DMS 273 treated with DMSO at 0.1 percent for 48 hours (cell line): ENCODE measurements at regions not wholly inside any gene's neighbourhood (a gene's known extent, or its start where the extent isn't known, plus 50 kb on each side); places are given as distances from the start of the nearest gene placed in this dataset.

Experiments
- DNase-seq: peaks from one replicate; lab custom pipeline; 2025; lab: John Stamatoyannopoulos, UW

- DNase-seq = no peak
Observed at GRCh38 chr6:145381941-145382340, 353.4 kb downstream of the EPM2A start.

- no peak for DNase-seq
Observed at GRCh38 chr6:145383428-145383827, 351.9 kb downstream of the EPM2A start.

GRCh38 chr6:145384503-145384902 is 350.8 kb downstream of the EPM2A start:
- no peak for DNase-seq

GRCh38 chr6:145396499-145396898 is 338.8 kb downstream of the EPM2A start:
- DNase-seq = no peak

GRCh38 chr6:145400508-145400907 is 334.8 kb downstream of the EPM2A start:
- no peak for DNase-seq

- DNase-seq = no peak
Observed at GRCh38 chr6:145405006-145405551, 330.2 kb downstream of the EPM2A start.

- no peak for DNase-seq
Observed at GRCh38 chr6:145406783-145407182, 328.5 kb downstream of the EPM2A start.

- no peak for DNase-seq
Observed at GRCh38 chr6:145415616-145416015, 319.7 kb downstream of the EPM2A start.

GRCh38 chr6:145420599-145420998 is 314.7 kb downstream of the EPM2A start:
- no peak for DNase-seq

- DNase-seq = no peak
Observed at GRCh38 chr6:145423936-145424335, 311.4 kb downstream of the EPM2A start.

GRCh38 chr6:145427232-145427631 is 308.1 kb downstream of the EPM2A start:
- DNase-seq = no peak

- DNase-seq = no peak
Observed at GRCh38 chr6:145428706-145429105, 306.6 kb downstream of the EPM2A start.

- no peak for DNase-seq
Observed at GRCh38 chr6:145442110-145442509, 293.2 kb downstream of the EPM2A start.

GRCh38 chr6:145445674-145446073 is 289.6 kb downstream of the EPM2A start:
- DNase-seq = no peak

- DNase-seq = no peak
Observed at GRCh38 chr6:145451029-145451428, 284.3 kb downstream of the EPM2A start.

GRCh38 chr6:145453376-145453775 is 281.9 kb downstream of the EPM2A start:
- no peak for DNase-seq

GRCh38 chr6:145454006-145454405 is 281.3 kb downstream of the EPM2A start:
- DNase-seq = no peak

- no peak for DNase-seq
Observed at GRCh38 chr6:145457556-145457955, 277.8 kb downstream of the EPM2A start.

GRCh38 chr6:145468534-145468933 is 266.8 kb downstream of the EPM2A start:
- DNase-seq = no peak

GRCh38 chr6:145469021-145469420 is 266.3 kb downstream of the EPM2A start:
- DNase-seq = no peak

- no peak for DNase-seq
Observed at GRCh38 chr6:145475794-145476396, 259.4 kb downstream of the EPM2A start.

GRCh38 chr6:145480024-145480423 is 255.3 kb downstream of the EPM2A start:
- DNase-seq = no peak

GRCh38 chr6:145483191-145483996 is 251.9 kb downstream of the EPM2A start:
- DNase-seq = no peak
